ENCODE measurements at regions not wholly inside any gene's neighbourhood (a gene's known extent, or its start where the extent isn't known, plus 50 kb on each side); places are given as distances from the start of the nearest gene placed in this dataset.
"Not testable (repeated sequence)": the region's sequence is repeated elsewhere in the genome, so short reads cannot be mapped to it uniquely, and the experiment has no call there.

- peak; percentile 92 for DNase-seq
Observed at GRCh38 chr9:80503671-80504281, 932.0 kb downstream of the TLE4 start.

- no peak for DNase-seq
Observed at GRCh38 chr9:80502306-80502705, 930.5 kb downstream of the TLE4 start.

- DNase-seq: no peak
Observed at GRCh38 chr9:80501635-80502034, 929.9 kb downstream of the TLE4 start.

GRCh38 chr9:80500300-80500699 is 928.5 kb downstream of the TLE4 start:
- DNase-seq: no peak

GRCh38 chr9:80498001-80498555 is 926.3 kb downstream of the TLE4 start:
- DNase-seq: peak; percentile 49

GRCh38 chr9:80496901-80497556 is 925.3 kb downstream of the TLE4 start:
- peak; percentile 25 for DNase-seq

GRCh38 chr9:80493258-80493657 is 921.5 kb downstream of the TLE4 start:
- no peak for DNase-seq

- no peak for DNase-seq
Observed at GRCh38 chr9:80492221-80492620, 920.5 kb downstream of the TLE4 start.

- peak; percentile 9 for DNase-seq
Observed at GRCh38 chr9:80491086-80491696, 919.4 kb downstream of the TLE4 start.

- no peak for DNase-seq
Observed at GRCh38 chr9:80489329-80489728, 917.6 kb downstream of the TLE4 start.

GRCh38 chr9:80485420-80486250 is 913.9 kb downstream of the TLE4 start:
- DNase-seq: no peak

GRCh38 chr9:80482251-80482650 is 910.5 kb downstream of the TLE4 start:
- DNase-seq: not testable (repeated sequence)

GRCh38 chr9:80467632-80468031 is 895.9 kb downstream of the TLE4 start:
- no peak for DNase-seq

- no peak for DNase-seq
Observed at GRCh38 chr9:80465556-80465955, 893.8 kb downstream of the TLE4 start.

GRCh38 chr9:80449513-80449912 is 877.7 kb downstream of the TLE4 start:
- no peak for DNase-seq

GRCh38 chr9:80448996-80449395 is 877.2 kb downstream of the TLE4 start:
- no peak for DNase-seq

- DNase-seq: peak; percentile 79
Observed at GRCh38 chr9:80447876-80448275, 876.1 kb downstream of the TLE4 start.

GRCh38 chr9:80440724-80441123 is 869.0 kb downstream of the TLE4 start:
- DNase-seq: no peak

GRCh38 chr9:80437825-80438224 is 866.1 kb downstream of the TLE4 start:
- no peak for DNase-seq

- DNase-seq: no peak
Observed at GRCh38 chr9:80437091-80437640, 865.4 kb downstream of the TLE4 start.

GRCh38 chr9:80435591-80435990 is 863.8 kb downstream of the TLE4 start:
- peak; percentile 76 for DNase-seq

GRCh38 chr9:80426992-80427391 is 855.2 kb downstream of the TLE4 start:
- DNase-seq: peak; percentile 80
